Adrenal gland (tissue), 5 donors: ENCODE measurements at regions not wholly inside any gene's neighbourhood (a gene's known extent, or its start where the extent isn't known, plus 50 kb on each side); places are given as distances from the start of the nearest gene placed in this dataset.

Experiments
- CTCF ChIP-seq, 6 experiments: fragments of 450-650 bp in 4 of 6; fragments of 200-600 bp in 2 of 6; sonication (generic) in 1 of 6; IDR thresholded peaks; 1 replicate in 5 of 6; 2 replicates in 1 of 6; pipeline versions ENCODE4 v1.5.1 to v1.8.0; 2016 to 2021; ENCODE audit warnings: antibody characterized with exemption in 6 of 6, mild to moderate bottlenecking in 2 of 6, moderate library complexity in 1 of 6
- POLR2A ChIP-seq, 2 donors: fragments of 450-650 bp; IDR thresholded peaks; one replicate each; pipeline ENCODE4 v1.6.1; 2017; ENCODE audit warnings: antibody characterized with exemption in 2 of 2, mild to moderate bottlenecking in 2 of 2, moderate library complexity in 1 of 2
- donor health status: DM: no; HTN: no; CAD: no.

GRCh38 chr3:144286235-144286910, 314.8 kb downstream of the DIPK2A start:
- TF ChIP-seq CTCF (IDR thresholded peaks at IDR 0.05), result no peak
- no peak for TF ChIP-seq POLR2A (IDR thresholded peaks at IDR 0.05)
